Neural crest cell (in vitro differentiated cells): ENCODE measurements at regions not wholly inside any gene's neighbourhood (a gene's known extent, or its start where the extent isn't known, plus 50 kb on each side); places are given as distances from the start of the nearest gene placed in this dataset.

ENCODE experiments used
- DNase-seq: peaks from one replicate; pipeline ENCODE4 v3.0.0; 2021; ENCODE audit warnings: low read depth, mixed read lengths, low spot score
- H3K27ac Mint-ChIP-seq: one replicate; pipeline ENCODE4 v1.8.0; 2021; ENCODE audit warnings: mild to moderate bottlenecking, mixed read lengths; ENCODE audit not compliant: unreplicated experiment
- H3K27me3 Mint-ChIP-seq: 2 replicates; pipeline ENCODE4 v1.8.0; 2021; ENCODE audit warnings: low read depth, mild to moderate bottlenecking, mixed read lengths
- H3K36me3 Mint-ChIP-seq: 2 replicates; pipeline ENCODE4 v1.8.0; 2021; ENCODE audit warnings: low read depth, mild to moderate bottlenecking, mixed read lengths
- H3K4me1 Mint-ChIP-seq: 2 replicates; pipeline ENCODE4 v1.8.0; 2021; ENCODE audit warnings: mixed read lengths
- H3K4me3 Mint-ChIP-seq: one replicate; pipeline ENCODE4 v1.8.0; 2021; ENCODE audit warnings: mild to moderate bottlenecking, mixed read lengths
- H3K9me3 Mint-ChIP-seq: 2 replicates; pipeline ENCODE4 v1.8.0; 2021; ENCODE audit warnings: mixed read lengths
- CTCF ChIP-seq: fragments of 200-600 bp; sonication (generic); conservative IDR thresholded peaks from 2 replicates; pipeline ENCODE4 v1.5.0; 2021; ENCODE audit warnings: antibody characterized with exemption, mild to moderate bottlenecking

- no peaks in the 10 kb centered on the region for H3K27me3 Mint-ChIP-seq
- no peaks in the 10 kb centered on the region for H3K9me3 Mint-ChIP-seq
- H3K4me3 Mint-ChIP-seq, result no peak overlapping the region
- DNase-seq, result no peak
- no peak for TF ChIP-seq CTCF
- H3K36me3 Mint-ChIP-seq, result no peaks in the 10 kb centered on the region
- no peak overlapping the region for H3K27ac Mint-ChIP-seq
- H3K4me1 Mint-ChIP-seq, result no peaks in the 10 kb centered on the region
Measured at GRCh38 chrX:79645749-79646148, 278.6 kb upstream of the ITM2A start.

GRCh38 chrX:79631526-79631925, 264.4 kb upstream of the ITM2A start:
- Mint-ChIP-seq H3K36me3 (no peaks in the 10 kb centered on the region), H3K9me3 (peaks cover 9% of the 10 kb centered on the region), H3K4me1 (no peaks in the 10 kb centered on the region), H3K27ac (no peak overlapping the region), H3K27me3 (no peaks in the 10 kb centered on the region), H3K4me3 (no peak overlapping the region)
- TF ChIP-seq CTCF, result no peak
- DNase-seq, result no peak

- Mint-ChIP-seq H3K4me1 (no peaks in the 10 kb centered on the region), H3K36me3 (no peaks in the 10 kb centered on the region), H3K27me3 (no peaks in the 10 kb centered on the region), H3K9me3 (peaks cover 7% of the 10 kb centered on the region), H3K27ac (no peak overlapping the region), H3K4me3 (no peak overlapping the region)
- TF ChIP-seq CTCF, result no peak
- DNase-seq, result no peak
Measured at GRCh38 chrX:79630033-79631009, 263.2 kb upstream of the ITM2A start.

- no peak overlapping the region for H3K4me3 Mint-ChIP-seq
Measured at GRCh38 chrX:79623098-79623762, 256.1 kb upstream of the ITM2A start.

GRCh38 chrX:79618280-79618679, 251.1 kb upstream of the ITM2A start:
- peaks cover 6% of the 10 kb centered on the region for H3K9me3 Mint-ChIP-seq
- H3K27me3 Mint-ChIP-seq, result peaks cover 3% of the 10 kb centered on the region
- H3K4me1 Mint-ChIP-seq, result no peaks in the 10 kb centered on the region
- DNase-seq, result no peak
- no peaks in the 10 kb centered on the region for H3K36me3 Mint-ChIP-seq
- no peak for TF ChIP-seq CTCF
- no peak overlapping the region for H3K4me3 Mint-ChIP-seq
- no peak overlapping the region for H3K27ac Mint-ChIP-seq

More at GRCh38 chrX:79623098-79623762, 256.1 kb upstream of the ITM2A start:
- TF ChIP-seq CTCF, result no peak
- H3K27ac Mint-ChIP-seq, result no peak overlapping the region
- H3K4me1 Mint-ChIP-seq, result no peaks in the 10 kb centered on the region
- H3K36me3 Mint-ChIP-seq, result no peaks in the 10 kb centered on the region
- peaks cover 3% of the 10 kb centered on the region for H3K27me3 Mint-ChIP-seq
- no peak for DNase-seq
- H3K9me3 Mint-ChIP-seq, result peaks cover 5% of the 10 kb centered on the region
